Calu3 (cell line): ENCODE measurements at regions not wholly inside any gene's neighbourhood (a gene's known extent, or its start where the extent isn't known, plus 50 kb on each side); places are given as distances from the start of the nearest gene placed in this dataset.
"Not testable (repeated sequence)": the region's sequence is repeated elsewhere in the genome, so short reads cannot be mapped to it uniquely, and the experiment has no call there.

ENCODE experiments used
- BruUV-seq: library from RNA; stranded (reverse); fragments of 400-500 nt; replicated peaks from 2 replicates; lab custom pipeline; 2021; lab: Mats Ljungman, UMichigan
- CTCF ChIA-PET: fragments of 300-600 bp; sonication (Branson Sonifier 250); formaldehyde crosslinking; loops from one replicate; lab custom pipeline; 2022; ENCODE audit warnings: antibody characterized with exemption; lab: Charles Lee
- DNase-seq: peaks from one replicate; pipeline ENCODE4 v3.0.0; 2022
- H3K27ac Mint-ChIP-seq: one replicate; pipeline ENCODE4 v1.8.0; 2022; ENCODE audit warnings: mixed read lengths; ENCODE audit not compliant: unreplicated experiment
- H3K27me3 Mint-ChIP-seq: one replicate; pipeline ENCODE4 v1.8.0; 2022; ENCODE audit warnings: mixed read lengths; ENCODE audit not compliant: unreplicated experiment
- H3K36me3 Mint-ChIP-seq: one replicate; pipeline ENCODE4 v1.8.0; 2022; ENCODE audit warnings: mild to moderate bottlenecking, moderate library complexity, mixed read lengths; ENCODE audit not compliant: insufficient read depth, unreplicated experiment
- H3K4me1 Mint-ChIP-seq: one replicate; pipeline ENCODE4 v1.8.0; 2022; ENCODE audit warnings: mild to moderate bottlenecking, low read depth, mixed read lengths; ENCODE audit not compliant: unreplicated experiment
- H3K4me3 Mint-ChIP-seq: one replicate; pipeline ENCODE4 v1.8.0; 2022; ENCODE audit warnings: mild to moderate bottlenecking, low read depth, moderate library complexity, mixed read lengths; ENCODE audit not compliant: unreplicated experiment
- H3K9me3 Mint-ChIP-seq: one replicate; pipeline ENCODE4 v1.8.0; 2022; ENCODE audit warnings: low read depth, mixed read lengths; ENCODE audit not compliant: unreplicated experiment
- intact Hi-C: fragments of 100-400 bp; cut with micrococcal nuclease; formaldehyde crosslinking; loops from one replicate; pipeline ENCODE4 v1.10.0; 2022; ENCODE audit not compliant: unreplicated experiment
- TF ChIP-seq, protein P1 (sequence below): fragments of 200-600 bp; IDR thresholded peaks from one replicate; pipeline ENCODE4 v1.8.0; 2022; ENCODE audit warnings: antibody characterized with exemption; ENCODE audit not compliant: unreplicated experiment

DNA sequence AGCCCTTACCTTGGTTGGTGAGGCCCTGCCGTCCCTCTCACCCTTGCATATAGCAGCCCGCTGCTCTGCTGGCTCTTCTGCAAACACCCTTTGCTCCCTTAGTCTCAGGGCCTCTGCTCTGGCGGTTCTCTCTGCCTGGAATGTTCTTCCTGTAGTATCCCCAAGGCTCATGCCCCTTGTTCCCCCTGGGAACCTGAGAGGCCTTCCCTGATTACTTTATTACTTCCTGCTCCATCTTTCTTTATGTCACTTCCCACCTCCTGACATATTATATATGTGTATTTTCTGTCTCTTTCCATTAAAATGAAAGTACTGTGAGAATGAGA lies 73.9 kb upstream of the SPRY4 start:
- Mint-ChIP-seq H3K27ac (no peak overlapping the region), H3K36me3 (peaks cover 3% of the 10 kb centered on the region), H3K4me1 (peaks cover 12% of the 10 kb centered on the region), H3K4me3 (no peak overlapping the region), H3K27me3 (no peaks in the 10 kb centered on the region), H3K9me3 (peaks cover 8% of the 10 kb centered on the region)
- TF ChIP-seq, protein P1, sequence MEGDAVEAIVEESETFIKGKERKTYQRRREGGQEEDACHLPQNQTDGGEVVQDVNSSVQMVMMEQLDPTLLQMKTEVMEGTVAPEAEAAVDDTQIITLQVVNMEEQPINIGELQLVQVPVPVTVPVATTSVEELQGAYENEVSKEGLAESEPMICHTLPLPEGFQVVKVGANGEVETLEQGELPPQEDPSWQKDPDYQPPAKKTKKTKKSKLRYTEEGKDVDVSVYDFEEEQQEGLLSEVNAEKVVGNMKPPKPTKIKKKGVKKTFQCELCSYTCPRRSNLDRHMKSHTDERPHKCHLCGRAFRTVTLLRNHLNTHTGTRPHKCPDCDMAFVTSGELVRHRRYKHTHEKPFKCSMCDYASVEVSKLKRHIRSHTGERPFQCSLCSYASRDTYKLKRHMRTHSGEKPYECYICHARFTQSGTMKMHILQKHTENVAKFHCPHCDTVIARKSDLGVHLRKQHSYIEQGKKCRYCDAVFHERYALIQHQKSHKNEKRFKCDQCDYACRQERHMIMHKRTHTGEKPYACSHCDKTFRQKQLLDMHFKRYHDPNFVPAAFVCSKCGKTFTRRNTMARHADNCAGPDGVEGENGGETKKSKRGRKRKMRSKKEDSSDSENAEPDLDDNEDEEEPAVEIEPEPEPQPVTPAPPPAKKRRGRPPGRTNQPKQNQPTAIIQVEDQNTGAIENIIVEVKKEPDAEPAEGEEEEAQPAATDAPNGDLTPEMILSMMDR: no peak
- CTCF ChIA-PET: no interaction called here
- intact Hi-C loops: no loop called here
- no TSS peak for BruUV-seq
- DNase-seq: no peak

DNA sequence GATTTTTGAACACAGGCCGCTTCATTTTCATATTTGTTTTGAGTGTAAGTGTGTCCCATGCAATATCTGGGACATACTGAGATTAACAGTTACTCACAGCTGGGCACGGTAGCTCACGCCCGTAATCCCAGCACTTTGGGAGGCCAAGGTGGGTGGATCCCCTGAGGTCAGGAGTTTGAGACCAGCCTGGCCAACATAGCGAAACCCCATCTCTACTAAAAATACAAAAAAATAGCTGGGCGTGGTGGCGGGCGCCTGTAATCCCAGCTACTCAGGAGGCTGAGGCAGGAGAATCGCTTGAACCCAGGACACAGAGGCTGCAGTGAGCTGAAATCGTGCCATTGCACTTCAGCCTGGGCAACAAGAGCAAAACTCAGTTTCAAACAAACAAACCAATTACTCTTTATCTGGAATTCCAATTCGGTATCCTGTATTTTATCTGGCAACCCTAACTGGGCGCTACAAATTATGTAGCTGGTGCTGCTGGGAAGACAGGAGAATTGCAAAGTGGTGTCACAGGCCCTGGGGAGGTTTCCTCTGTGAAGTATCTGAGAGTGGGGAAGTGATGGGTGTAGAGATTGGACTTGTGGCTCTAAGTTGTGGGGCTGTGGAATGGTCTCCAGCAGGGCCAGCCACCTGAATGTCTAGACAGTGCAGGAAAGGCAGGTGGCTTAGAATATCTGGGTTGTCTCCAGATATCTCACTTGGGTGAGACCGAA lies 73.3 kb upstream of the SPRY4 start:
- H3K36me3 Mint-ChIP-seq, BruUV-seq, H3K27me3 Mint-ChIP-seq, H3K27ac Mint-ChIP-seq, H3K9me3 Mint-ChIP-seq, intact Hi-C loops, DNase-seq, H3K4me1 Mint-ChIP-seq, H3K4me3 Mint-ChIP-seq: not testable (repeated sequence)
- CTCF ChIA-PET: interaction anchor here (0.5 kb wide), 1 partner anchor 37 kb away, joined by 3 read pairs; no protein-coding TSS in a partner anchor

DNA sequence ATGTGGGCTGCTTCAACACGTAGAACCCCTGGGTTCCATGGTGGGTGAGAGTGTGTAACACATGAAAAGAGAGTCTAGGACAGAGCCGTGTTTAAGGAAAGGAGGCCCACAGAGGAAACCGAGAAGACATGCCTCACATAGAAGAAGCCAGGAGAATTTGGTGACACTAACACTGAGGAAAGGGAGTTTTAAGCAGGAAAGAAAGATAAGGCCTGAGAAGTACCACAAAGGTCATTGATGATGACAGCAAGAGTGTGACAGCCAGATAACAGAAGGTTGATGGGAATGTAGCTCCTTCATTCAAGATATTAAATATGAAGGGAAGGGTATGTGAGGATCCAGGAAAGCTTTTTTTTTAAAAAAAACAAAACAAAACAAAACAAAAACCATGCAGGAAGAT lies 72.4 kb upstream of the SPRY4 start:
- no peaks in the 10 kb centered on the region for H3K4me1 Mint-ChIP-seq
- no peaks in the 10 kb centered on the region for H3K27me3 Mint-ChIP-seq
- CTCF ChIA-PET: interaction anchor here (0.6 kb wide), 1 partner anchor 400 kb away, joined by 4 read pairs; no protein-coding TSS in a partner anchor
- H3K9me3 Mint-ChIP-seq: peaks cover 8% of the 10 kb centered on the region
- no peaks in the 10 kb centered on the region for H3K36me3 Mint-ChIP-seq
- TF ChIP-seq, protein P1: no peak
- H3K4me3 Mint-ChIP-seq: no peak overlapping the region
- no peak for DNase-seq
- BruUV-seq: no TSS peak
- intact Hi-C loops: no loop called here
- H3K27ac Mint-ChIP-seq: no peak overlapping the region

DNA sequence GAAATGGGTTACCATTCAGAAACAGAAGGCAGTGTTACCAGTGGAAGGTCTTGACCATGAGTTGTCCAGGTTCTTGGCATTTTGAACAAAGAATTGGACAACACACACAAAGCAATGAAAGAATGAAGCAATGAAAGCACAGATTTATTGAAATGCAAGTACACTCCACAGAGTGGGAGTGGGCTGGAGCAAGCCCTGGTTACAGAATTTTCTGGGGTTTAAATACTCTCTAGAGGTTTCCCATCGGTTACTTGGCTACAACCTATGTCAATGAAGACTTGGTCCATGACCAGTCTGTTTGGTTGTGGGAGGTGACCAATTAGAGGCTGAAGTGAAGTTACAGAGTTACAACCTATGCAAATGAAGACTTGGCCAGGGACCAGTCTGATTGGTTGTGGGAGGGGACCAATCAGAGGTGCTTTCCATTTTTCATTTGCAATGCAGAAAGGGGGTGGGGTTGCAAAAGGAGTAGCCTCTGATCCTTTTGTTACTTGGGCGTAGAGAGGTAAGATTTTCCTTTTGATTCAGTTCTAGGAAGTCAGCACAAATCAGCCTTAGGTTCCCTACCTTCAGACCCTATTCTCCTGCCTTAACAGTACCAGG lies 71.7 kb upstream of the SPRY4 start:
- CTCF ChIA-PET: interaction anchor here (0.6 kb wide), 1 partner anchor 400 kb away, joined by 4 read pairs; no protein-coding TSS in a partner anchor

More for the DNA sequence above, 71.7 kb upstream of the SPRY4 start:
- peaks cover 8% of the 10 kb centered on the region for H3K9me3 Mint-ChIP-seq
- BruUV-seq: no TSS peak
- no peak overlapping the region for H3K4me3 Mint-ChIP-seq
- no peaks in the 10 kb centered on the region for H3K36me3 Mint-ChIP-seq
- H3K27ac Mint-ChIP-seq: no peak overlapping the region
- no peaks in the 10 kb centered on the region for H3K4me1 Mint-ChIP-seq
- intact Hi-C loops: no loop called here
- TF ChIP-seq, protein P1: no peak
- no peak for DNase-seq
- H3K27me3 Mint-ChIP-seq: no peaks in the 10 kb centered on the region
